ENCODE measurements at regions not wholly inside any gene's neighbourhood (a gene's known extent, or its start where the extent isn't known, plus 50 kb on each side); places are given as distances from the start of the nearest gene placed in this dataset.

DNA sequence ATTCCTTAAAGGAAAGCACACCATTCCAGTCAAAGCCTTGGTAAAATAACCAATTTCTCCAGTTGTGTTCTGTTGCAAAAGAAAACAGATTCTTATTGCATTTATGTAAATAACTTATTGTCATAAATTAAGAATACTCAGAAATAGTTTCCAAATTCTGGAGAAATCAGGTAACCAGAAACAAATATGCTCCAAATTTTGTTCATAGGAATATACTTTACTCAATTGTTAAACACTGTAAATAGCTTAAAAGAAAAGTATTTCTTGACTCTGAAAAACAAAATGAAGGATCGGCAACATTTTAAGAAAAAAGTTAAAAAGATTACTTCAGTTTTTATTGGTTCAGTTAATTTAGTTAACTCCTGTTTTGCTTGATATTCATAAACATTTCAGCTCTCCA lies 67.1 kb upstream of the PIK3CG start:
- no peak for DNase-seq (ENCODE audit: extremely low read depth, low read depth)

GRCh38 chr7:106802589-106802988 lies 62.5 kb upstream of the PIK3CG start:
- no peak for DNase-seq (ENCODE audit: extremely low read depth, low read depth)

DNA sequence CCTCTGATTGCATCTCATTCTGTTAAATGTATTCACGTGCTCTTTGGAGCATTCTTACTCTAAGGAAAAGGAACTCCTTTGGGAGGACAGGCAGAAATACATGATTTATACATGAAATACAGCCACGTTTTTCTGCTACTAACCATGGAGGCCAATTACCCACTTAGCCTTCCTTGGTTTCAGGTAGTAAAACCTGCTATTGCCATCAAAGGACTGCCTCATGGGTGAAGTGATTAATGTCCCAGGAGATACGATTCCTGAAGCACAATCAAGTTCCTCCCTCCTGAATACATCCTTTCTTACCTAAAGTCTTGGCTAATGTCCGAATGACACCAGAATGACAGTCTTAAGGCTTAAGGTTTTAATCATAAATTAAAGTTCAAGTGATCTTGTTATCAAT lies 58.5 kb upstream of the PIK3CG start:
- DNase-seq (ENCODE audit: extremely low read depth, low read depth) = no peak

DNA sequence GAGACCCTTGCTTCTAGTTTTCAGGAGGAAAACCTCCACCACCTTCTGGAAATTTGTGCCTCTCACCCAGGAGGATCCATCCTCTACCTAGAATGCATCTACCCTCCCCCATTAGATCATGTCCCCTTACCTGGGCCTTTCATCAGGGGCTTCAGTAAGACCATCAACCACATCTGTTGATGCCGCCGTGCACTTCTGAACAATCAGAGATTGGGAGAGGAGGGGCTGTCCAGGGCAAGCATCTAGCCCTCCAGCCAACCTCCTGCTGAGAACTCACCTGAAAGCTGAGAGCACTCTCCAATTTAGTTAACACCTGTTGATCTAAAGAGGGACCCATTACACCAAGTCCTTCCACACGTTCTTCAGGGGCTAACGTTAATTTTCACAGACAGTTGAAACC lies 57.6 kb upstream of the PIK3CG start:
- DNase-seq (ENCODE audit: extremely low read depth, low read depth) = no peak

GRCh38 chr7:106808967-106809635 lies 56.0 kb upstream of the PIK3CG start:
- DNase-seq (ENCODE audit: extremely low read depth, low read depth) = no peak

- no peak for DNase-seq (ENCODE audit: extremely low read depth, low read depth)
Measured at GRCh38 chr7:106811472-106811871, 53.6 kb upstream of the PIK3CG start.

DNA sequence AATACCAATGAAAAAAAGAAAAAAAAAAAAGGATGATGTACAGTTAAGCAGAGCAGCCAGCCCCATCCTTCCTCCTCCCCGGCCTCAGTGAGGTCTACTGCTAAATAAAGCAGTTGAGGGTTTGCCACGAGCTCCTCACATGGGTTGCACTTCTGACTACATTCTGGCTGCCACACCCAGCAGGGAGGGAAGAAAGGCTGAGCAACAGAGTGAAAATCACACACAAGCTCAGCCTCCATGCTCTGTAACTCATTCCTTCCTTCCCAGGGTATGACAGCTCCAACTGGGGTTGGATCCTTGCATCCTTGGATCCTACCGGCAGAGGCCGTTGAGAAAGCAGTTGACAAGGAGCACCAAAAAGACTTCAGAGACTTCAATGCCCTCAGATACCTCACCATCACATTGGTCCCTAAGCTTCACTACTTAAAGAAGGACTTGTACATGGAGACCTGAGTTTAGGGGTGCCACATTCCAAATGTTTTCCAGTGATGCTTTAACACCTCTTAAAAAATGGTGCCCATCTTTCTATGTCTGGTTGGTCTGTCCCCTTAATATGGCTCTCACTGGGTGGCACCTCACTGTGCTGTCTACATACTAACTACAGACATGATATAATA lies 52.9 kb upstream of the PIK3CG start:
- no peak for DNase-seq (ENCODE audit: extremely low read depth, low read depth)

GRCh38 chr7:106813705-106814305 lies 51.3 kb upstream of the PIK3CG start:
- DNase-seq (ENCODE audit: extremely low read depth, low read depth) = peak; percentile 6

GRCh38 chr7:106814887-106815286 lies 50.2 kb upstream of the PIK3CG start:
- DNase-seq (ENCODE audit: extremely low read depth, low read depth) = no peak

Small RNA genes lying in the stretch of these regions (small RNA-seq; reads per million reads assigned to genes)
- gene RNA5SP236 = 0 reads per million in 2 experiments

All from NCI-H460 (cell line).